Smooth muscle cell (in vitro differentiated cells): ENCODE measurements at regions not wholly inside any gene's neighbourhood (a gene's known extent, or its start where the extent isn't known, plus 50 kb on each side); places are given as distances from the start of the nearest gene placed in this dataset.

Experiments
- DNase-seq: peaks from one replicate; lab custom pipeline; 2025; ENCODE audit not compliant: unreplicated experiment; lab: John Stamatoyannopoulos, UW
- H2AFZ ChIP-seq: fragments of 200-600 bp; sonication (generic); 2 replicates; pipeline ENCODE4 v1.6.0; 2016; ENCODE audit warnings: antibody characterized with exemption, low read depth, mild to moderate bottlenecking
- H3F3A ChIP-seq: fragments of 200-600 bp; sonication (generic); 2 replicates; pipeline ENCODE4 v1.6.0; 2017; ENCODE audit warnings: antibody characterized with exemption, low read depth
- H3K27ac ChIP-seq: fragments of 200-600 bp; sonication (generic); 2 replicates; pipeline ENCODE4 v1.5.1; 2016; ENCODE audit warnings: low read depth, mild to moderate bottlenecking
- H3K27me3 ChIP-seq: fragments of 200-600 bp; sonication (generic); 2 replicates; pipeline ENCODE4 v1.6.1; 2016; ENCODE audit warnings: low read depth, mild to moderate bottlenecking
- H3K36me3 ChIP-seq: fragments of 200-600 bp; sonication (generic); 2 replicates; pipeline ENCODE4 v1.5.1; 2016; ENCODE audit warnings: low read depth
- H3K4me1 ChIP-seq: fragments of 200-600 bp; sonication (generic); 2 replicates; pipeline ENCODE4 v1.5.1; 2016; ENCODE audit warnings: low read depth
- H3K4me2 ChIP-seq: fragments of 200-600 bp; sonication (generic); 2 replicates; pipeline ENCODE4 v1.6.0; 2016; ENCODE audit warnings: mild to moderate bottlenecking
- H3K4me3 ChIP-seq: fragments of 200-600 bp; sonication (generic); 2 replicates; pipeline ENCODE4 v1.5.1; 2016; ENCODE audit warnings: mild to moderate bottlenecking
- H3K79me2 ChIP-seq: fragments of 200-600 bp; sonication (generic); 2 replicates; pipeline ENCODE4 v1.6.0; 2016; ENCODE audit warnings: low read depth, mild to moderate bottlenecking
- H3K9ac ChIP-seq: fragments of 200-600 bp; sonication (generic); 2 replicates; pipeline ENCODE4 v1.6.0; 2016; ENCODE audit warnings: low read depth
- H3K9me3 ChIP-seq: fragments of 200-600 bp; sonication (generic); replicated peaks from 2 replicates; pipeline ENCODE4 v1.5.1; 2016; ENCODE audit warnings: low read depth
- H4K20me1 ChIP-seq: fragments of 200-600 bp; sonication (generic); 2 replicates; pipeline ENCODE4 v1.6.0; 2016; ENCODE audit warnings: low read depth
- CTCF ChIP-seq: fragments of 200-600 bp; sonication (generic); IDR thresholded peaks from 2 replicates; pipeline ENCODE4 v1.5.1; 2017; ENCODE audit warnings: borderline replicate concordance, mild to moderate bottlenecking, antibody characterized with exemption; ENCODE audit not compliant: insufficient read depth, poor library complexity, severe bottlenecking
- WGBS: methylation state at CpG from one replicate; pipeline ENCODE4 v1.1.7; 2016; ENCODE audit warnings: low lambda C conversion rate; 5-methylcytosine and 5-hydroxymethylcytosine counted together

- no peak for DNase-seq
- Histone ChIP-seq H3K27ac (no peak overlapping the region), H3K4me3 (no peak overlapping the region), H3K36me3 (no peaks in the 10 kb centered on the region), H3K4me1 (peaks cover 14% of the 10 kb centered on the region), H4K20me1 (no peaks in the 10 kb centered on the region), H2AFZ (no peak overlapping the region), H3F3A (no peaks in the 10 kb centered on the region), H3K9me3 (no peaks in the 10 kb centered on the region), H3K4me2 (no peak overlapping the region), H3K9ac (no peak overlapping the region), H3K27me3 (peaks cover 14% of the 10 kb centered on the region), H3K79me2 (no peaks in the 10 kb centered on the region)
- no peak for TF ChIP-seq CTCF
- 86% methylated on average over 26 of the region's 26 CpGs for WGBS
Observed at GRCh38 chr9:135256581-135257354, 169.3 kb downstream of the OLFM1 start.

- no peak for DNase-seq
- no peak overlapping the region for H3K27ac ChIP-seq
- peaks cover 14% of the 10 kb centered on the region for H3K27me3 ChIP-seq
- no peaks in the 10 kb centered on the region for H3K9me3 ChIP-seq
- no peak overlapping the region for H3K4me2 ChIP-seq
- 94% methylated on average over 21 of the region's 23 CpGs for WGBS
- TF ChIP-seq CTCF, result no peak
- no peaks in the 10 kb centered on the region for H3K79me2 ChIP-seq
- no peaks in the 10 kb centered on the region for H3K36me3 ChIP-seq
- H2AFZ ChIP-seq, result no peak overlapping the region
- H3K9ac ChIP-seq, result no peak overlapping the region
- H3K4me3 ChIP-seq, result no peak overlapping the region
- no peaks in the 10 kb centered on the region for H3F3A ChIP-seq
- H3K4me1 ChIP-seq, result peaks cover 5% of the 10 kb centered on the region
- H4K20me1 ChIP-seq, result no peaks in the 10 kb centered on the region
Observed at GRCh38 chr9:135258461-135258860, 171.0 kb downstream of the OLFM1 start.

DNA sequence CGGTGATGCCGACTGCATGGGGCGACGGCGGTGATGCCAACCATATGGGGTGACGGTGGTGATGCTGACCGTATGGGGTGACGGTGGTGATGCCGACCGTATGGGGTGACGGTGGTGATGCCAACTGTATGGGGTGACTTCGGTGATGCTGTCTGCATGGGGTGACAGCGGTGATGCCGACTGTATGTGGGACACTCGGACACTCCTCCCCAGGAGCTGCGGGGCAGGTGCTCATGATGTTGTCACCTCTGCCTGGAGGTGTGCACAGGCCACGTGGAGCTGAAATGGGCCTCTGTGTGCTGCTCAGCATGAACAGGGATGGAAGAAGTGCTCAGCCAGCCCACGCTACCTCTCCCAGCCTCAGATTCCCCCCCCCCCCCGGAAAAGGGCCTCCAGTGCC is 171.8 kb downstream of the OLFM1 start:
- 95% methylated on average over 11 of the region's 19 CpGs for WGBS
- no peak for DNase-seq

More for the DNA sequence above, 171.8 kb downstream of the OLFM1 start:
- H3K27me3 ChIP-seq, result peaks cover 14% of the 10 kb centered on the region
- no peak overlapping the region for H3K4me3 ChIP-seq
- no peak overlapping the region for H2AFZ ChIP-seq
- H3K9me3 ChIP-seq, result no peaks in the 10 kb centered on the region
- no peaks in the 10 kb centered on the region for H4K20me1 ChIP-seq
- TF ChIP-seq CTCF, result no peak
- no peak overlapping the region for H3K27ac ChIP-seq
- H3K9ac ChIP-seq, result no peak overlapping the region
- H3K4me2 ChIP-seq, result no peak overlapping the region
- H3K36me3 ChIP-seq, result no peaks in the 10 kb centered on the region
- H3F3A ChIP-seq, result no peaks in the 10 kb centered on the region
- H3K79me2 ChIP-seq, result no peaks in the 10 kb centered on the region
- H3K4me1 ChIP-seq, result no peaks in the 10 kb centered on the region
